Calu3 (cell line): ENCODE measurements at regions not wholly inside any gene's neighbourhood (a gene's known extent, or its start where the extent isn't known, plus 50 kb on each side); places are given as distances from the start of the nearest gene placed in this dataset.

ENCODE experiments used
- BruUV-seq: library from RNA; stranded (reverse); fragments of 400-500 nt; replicated peaks from 2 replicates; lab custom pipeline; 2021; lab: Mats Ljungman, UMichigan
- CTCF ChIA-PET: fragments of 300-600 bp; sonication (Branson Sonifier 250); formaldehyde crosslinking; loops from one replicate; lab custom pipeline; 2022; ENCODE audit warnings: antibody characterized with exemption; lab: Charles Lee
- DNase-seq: peaks from one replicate; pipeline ENCODE4 v3.0.0; 2022
- H3K27ac Mint-ChIP-seq: one replicate; pipeline ENCODE4 v1.8.0; 2022; ENCODE audit warnings: mixed read lengths; ENCODE audit not compliant: unreplicated experiment
- H3K27me3 Mint-ChIP-seq: one replicate; pipeline ENCODE4 v1.8.0; 2022; ENCODE audit warnings: mixed read lengths; ENCODE audit not compliant: unreplicated experiment
- H3K36me3 Mint-ChIP-seq: one replicate; pipeline ENCODE4 v1.8.0; 2022; ENCODE audit warnings: mild to moderate bottlenecking, moderate library complexity, mixed read lengths; ENCODE audit not compliant: insufficient read depth, unreplicated experiment
- H3K4me1 Mint-ChIP-seq: one replicate; pipeline ENCODE4 v1.8.0; 2022; ENCODE audit warnings: mild to moderate bottlenecking, low read depth, mixed read lengths; ENCODE audit not compliant: unreplicated experiment
- H3K4me3 Mint-ChIP-seq: one replicate; pipeline ENCODE4 v1.8.0; 2022; ENCODE audit warnings: mild to moderate bottlenecking, low read depth, moderate library complexity, mixed read lengths; ENCODE audit not compliant: unreplicated experiment
- H3K9me3 Mint-ChIP-seq: one replicate; pipeline ENCODE4 v1.8.0; 2022; ENCODE audit warnings: low read depth, mixed read lengths; ENCODE audit not compliant: unreplicated experiment
- CTCF ChIP-seq: fragments of 200-600 bp; IDR thresholded peaks from one replicate; pipeline ENCODE4 v1.8.0; 2022; ENCODE audit warnings: antibody characterized with exemption; ENCODE audit not compliant: unreplicated experiment
- intact Hi-C: fragments of 100-400 bp; cut with micrococcal nuclease; formaldehyde crosslinking; loops from one replicate; pipeline ENCODE4 v1.10.0; 2022; ENCODE audit not compliant: unreplicated experiment

GRCh38 chr20:54837226-54837625 is 361.8 kb downstream of the DOK5 start:
- H3K27me3 Mint-ChIP-seq: peaks cover 18% of the 10 kb centered on the region
- no TSS peak for BruUV-seq
- H3K4me3 Mint-ChIP-seq: no peak overlapping the region
- intact Hi-C loops: no loop called here
- H3K4me1 Mint-ChIP-seq: no peaks in the 10 kb centered on the region
- no peak for TF ChIP-seq CTCF
- no peak overlapping the region for H3K27ac Mint-ChIP-seq
- no peak for DNase-seq
- CTCF ChIA-PET: no interaction called here
- no peaks in the 10 kb centered on the region for H3K36me3 Mint-ChIP-seq
- peaks cover 3% of the 10 kb centered on the region for H3K9me3 Mint-ChIP-seq

- H3K36me3 Mint-ChIP-seq: no peaks in the 10 kb centered on the region
- intact Hi-C loops: no loop called here
- BruUV-seq: no TSS peak
These were observed 347.0 kb downstream of the DOK5 start for GRCh38 chr20:54822386-54822785.

GRCh38 chr20:54820392-54820791 is 345.0 kb downstream of the DOK5 start:
- TF ChIP-seq CTCF: no peak
- H3K4me3 Mint-ChIP-seq: no peak overlapping the region
- H3K27ac Mint-ChIP-seq: no peak overlapping the region
- CTCF ChIA-PET: no interaction called here
- no peaks in the 10 kb centered on the region for H3K36me3 Mint-ChIP-seq
- intact Hi-C loops: no loop called here
- no peak for DNase-seq
- H3K27me3 Mint-ChIP-seq: no peaks in the 10 kb centered on the region
- H3K4me1 Mint-ChIP-seq: no peaks in the 10 kb centered on the region
- H3K9me3 Mint-ChIP-seq: peaks cover 2% of the 10 kb centered on the region
- BruUV-seq: no TSS peak

More at GRCh38 chr20:54822386-54822785, 347.0 kb downstream of the DOK5 start:
- Mint-ChIP-seq H3K9me3 (peaks cover 2% of the 10 kb centered on the region), H3K4me3 (no peak overlapping the region), H3K27me3 (no peaks in the 10 kb centered on the region), H3K4me1 (no peaks in the 10 kb centered on the region), H3K27ac (no peak overlapping the region)
- no peak for TF ChIP-seq CTCF
- CTCF ChIA-PET: no interaction called here
- no peak for DNase-seq

- no peak for DNase-seq
- intact Hi-C loops: no loop called here
- no TSS peak for BruUV-seq
- no peaks in the 10 kb centered on the region for H3K36me3 Mint-ChIP-seq
- peaks cover 3% of the 10 kb centered on the region for H3K9me3 Mint-ChIP-seq
- no peak overlapping the region for H3K27ac Mint-ChIP-seq
- no peak for TF ChIP-seq CTCF
- CTCF ChIA-PET: no interaction called here
- H3K4me3 Mint-ChIP-seq: no peak overlapping the region
- no peaks in the 10 kb centered on the region for H3K27me3 Mint-ChIP-seq
- no peaks in the 10 kb centered on the region for H3K4me1 Mint-ChIP-seq
These were observed 331.1 kb downstream of the DOK5 start for GRCh38 chr20:54806462-54806861.
